HG03571 (cell line): ENCODE measurements at regions not wholly inside any gene's neighbourhood (a gene's known extent, or its start where the extent isn't known, plus 50 kb on each side); places are given as distances from the start of the nearest gene placed in this dataset.
"Not testable (repeated sequence)": the region's sequence is repeated elsewhere in the genome, so short reads cannot be mapped to it uniquely, and the experiment has no call there.

Experiments
- ATAC-seq: cut with Tn5 transposase; IDR thresholded peaks from one replicate; pipeline ENCODE4 v1.9.1; 2021; ENCODE audit not compliant: unreplicated experiment

GRCh38 chr20:5660756-5661155 is 50.0 kb upstream of the GPCPD1 start:
- not testable (repeated sequence) for ATAC-seq
